Right lobe of liver (tissue), 6 donors: ENCODE measurements at regions not wholly inside any gene's neighbourhood (a gene's known extent, or its start where the extent isn't known, plus 50 kb on each side); places are given as distances from the start of the nearest gene placed in this dataset.

Experiments used
- ATAC-seq, 4 donors: fragments of 200-7000 bp; cut with Tn5 transposase; one replicate each; pipeline ENCODE4 v1.9.1; 2020; ENCODE audit warnings: mild to moderate bottlenecking in 4 of 4, moderate library complexity in 4 of 4
- DNase-seq, 3 donors: peaks; one replicate each; pipeline ENCODE4 v3.0.0-alpha.2; 2020
- H3K27ac ChIP-seq, 3 donors: fragments of 200-600 bp; one replicate each; pipeline ENCODE4 v1.8.0; 2022
- H3K27me3 ChIP-seq, 2 donors: fragments of 200-600 bp; one replicate each; pipeline ENCODE4 v1.8.0; 2022
- H3K36me3 ChIP-seq, 4 donors: fragments of 200-600 bp; sonication (generic) in 1 of 4; one replicate each; pipeline versions ENCODE4 v1.5.1 to v1.8.0; 2017 to 2022; ENCODE audit warnings: control low read depth in 1 of 4
- H3K4me1 ChIP-seq, 4 donors: fragments of 200-600 bp; sonication (generic) in 1 of 4; one replicate each; pipeline versions ENCODE4 v1.5.1 to v1.8.0; 2017 to 2022; ENCODE audit warnings: control low read depth in 1 of 4
- H3K4me3 ChIP-seq, 3 donors: fragments of 200-600 bp; one replicate each; pipeline ENCODE4 v1.8.0; 2022
- H3K9me3 ChIP-seq, 4 donors: fragments of 200-600 bp; sonication (generic) in 1 of 4; one replicate each; pipeline versions ENCODE4 v1.5.1 to v1.8.0; 2017 to 2022; ENCODE audit warnings: control low read depth in 1 of 4
- POLR2A ChIP-seq: fragments of 450-650 bp; IDR thresholded peaks from one replicate; pipeline ENCODE4 v1.6.1; 2017; ENCODE audit warnings: antibody characterized with exemption, mild to moderate bottlenecking
- WGBS: methylation state at CpG from one replicate; pipeline ENCODE4 v1.1.6; 2018; ENCODE audit warnings: low coverage, low lambda C conversion rate; ENCODE audit not compliant: insufficient coverage; ENCODE audit errors: missing lambda C conversion rate; 5-methylcytosine and 5-hydroxymethylcytosine counted together
- intact Hi-C, 2 donors: fragments of 100-400 bp; cut with DNase I; formaldehyde crosslinking; loops; one replicate each; pipeline versions ENCODE4 v1.11.2 to v1.14.1; 2022
- TF ChIP-seq, protein P1 (sequence below), 4 donors: fragments of 200-600 bp in 3 of 4; fragments of 450-650 bp in 1 of 4; IDR thresholded peaks; one replicate each; pipeline versions ENCODE4 v1.5.1 to v1.8.0; 2016 to 2022; ENCODE audit warnings: antibody characterized with exemption in 4 of 4, mild to moderate bottlenecking in 2 of 4
- donor health status: DM: no; HTN: yes; CAD: no.
- donor health status: DM: no; HTN: no; CAD: no.
- donor health status: DM: no; HTN: no; CAD: no.
- donor health status: DM: no; HTN: yes; CAD: no.
- donor health status: DM: no; HTN: yes; CAD: no.

DNA sequence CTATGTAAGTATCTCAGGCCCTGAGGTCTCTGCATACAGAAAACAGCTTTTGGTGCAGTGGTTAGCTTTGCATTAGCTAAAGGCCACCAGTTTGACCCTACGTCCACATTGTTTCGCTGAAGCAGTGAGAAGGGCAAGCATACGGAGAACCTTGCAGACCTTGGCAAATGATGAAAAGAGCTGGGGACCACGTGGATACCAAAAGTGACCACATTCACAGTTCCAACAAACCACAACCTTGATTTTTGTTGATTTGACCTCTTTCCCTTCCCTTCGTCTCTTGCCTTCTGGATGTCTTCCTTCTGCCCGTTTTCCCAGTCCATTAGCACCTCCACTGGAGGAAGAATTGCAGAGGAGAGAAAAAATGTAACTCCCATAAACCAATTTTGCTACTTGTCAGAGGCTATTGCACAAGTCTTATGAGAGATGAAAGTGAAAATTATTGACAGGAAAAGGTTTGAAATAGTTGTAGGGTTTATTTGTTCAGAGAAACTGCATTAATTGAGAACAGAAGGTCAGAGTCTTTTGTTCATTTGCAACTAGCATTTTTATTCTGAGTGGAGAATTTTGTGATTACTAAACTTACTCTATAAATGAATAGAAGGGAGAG, 293.9 kb upstream of the HTR2A start:
- DNase-seq, result no peak
- no peak overlapping the region for H3K4me3 ChIP-seq

DNA sequence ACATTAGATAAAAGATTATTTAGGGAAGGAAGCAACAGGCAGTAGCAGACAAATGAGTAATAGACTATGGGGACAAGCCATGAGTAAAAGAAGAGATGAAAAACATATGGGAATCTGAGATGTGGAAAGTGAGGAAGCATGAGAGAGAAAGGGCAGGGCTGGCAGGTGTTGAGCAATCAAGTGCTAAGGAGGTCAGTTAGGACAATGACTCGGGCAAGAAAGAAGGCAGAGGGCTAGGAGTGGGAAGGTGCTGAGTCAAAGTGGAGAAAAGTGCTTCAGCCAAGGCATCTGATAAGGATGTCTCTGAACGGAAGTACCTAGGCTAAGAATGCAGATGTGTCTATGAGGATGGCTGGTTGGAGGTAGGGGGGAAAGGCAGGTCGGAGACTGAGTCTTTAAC, 291.9 kb upstream of the HTR2A start:
- Histone ChIP-seq H3K27me3 (no peaks in the 10 kb centered on the region), H3K36me3 (no peaks in the 10 kb centered on the region), H3K4me3 (no peak overlapping the region), H3K9me3 (no peaks in the 10 kb centered on the region), H3K4me1 (no peaks in the 10 kb centered on the region), H3K27ac (no peak overlapping the region)
- DNase-seq (no peak), ATAC-seq (no peak)
- WGBS, result 54% methylated on average over 3 of the region's 3 CpGs
- intact Hi-C loops, result no loop called here
- no peak for TF ChIP-seq POLR2A
- TF ChIP-seq, protein P1, sequence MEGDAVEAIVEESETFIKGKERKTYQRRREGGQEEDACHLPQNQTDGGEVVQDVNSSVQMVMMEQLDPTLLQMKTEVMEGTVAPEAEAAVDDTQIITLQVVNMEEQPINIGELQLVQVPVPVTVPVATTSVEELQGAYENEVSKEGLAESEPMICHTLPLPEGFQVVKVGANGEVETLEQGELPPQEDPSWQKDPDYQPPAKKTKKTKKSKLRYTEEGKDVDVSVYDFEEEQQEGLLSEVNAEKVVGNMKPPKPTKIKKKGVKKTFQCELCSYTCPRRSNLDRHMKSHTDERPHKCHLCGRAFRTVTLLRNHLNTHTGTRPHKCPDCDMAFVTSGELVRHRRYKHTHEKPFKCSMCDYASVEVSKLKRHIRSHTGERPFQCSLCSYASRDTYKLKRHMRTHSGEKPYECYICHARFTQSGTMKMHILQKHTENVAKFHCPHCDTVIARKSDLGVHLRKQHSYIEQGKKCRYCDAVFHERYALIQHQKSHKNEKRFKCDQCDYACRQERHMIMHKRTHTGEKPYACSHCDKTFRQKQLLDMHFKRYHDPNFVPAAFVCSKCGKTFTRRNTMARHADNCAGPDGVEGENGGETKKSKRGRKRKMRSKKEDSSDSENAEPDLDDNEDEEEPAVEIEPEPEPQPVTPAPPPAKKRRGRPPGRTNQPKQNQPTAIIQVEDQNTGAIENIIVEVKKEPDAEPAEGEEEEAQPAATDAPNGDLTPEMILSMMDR (IDR thresholded peaks at IDR 0.05), result no peak

More for the DNA sequence above, 293.9 kb upstream of the HTR2A start:
- H3K36me3 ChIP-seq, result no peaks in the 10 kb centered on the region
- no peak for ATAC-seq
- WGBS, result 55% methylated on average over 6 of the region's 6 CpGs
- no peaks in the 10 kb centered on the region for H3K9me3 ChIP-seq
- no peaks in the 10 kb centered on the region for H3K4me1 ChIP-seq
- no peak for TF ChIP-seq POLR2A
- TF ChIP-seq, protein P1 (IDR thresholded peaks at IDR 0.05), result no peak
- H3K27ac ChIP-seq, result no peak overlapping the region
- intact Hi-C loops, result no loop called here
- H3K27me3 ChIP-seq, result no peaks in the 10 kb centered on the region

DNA sequence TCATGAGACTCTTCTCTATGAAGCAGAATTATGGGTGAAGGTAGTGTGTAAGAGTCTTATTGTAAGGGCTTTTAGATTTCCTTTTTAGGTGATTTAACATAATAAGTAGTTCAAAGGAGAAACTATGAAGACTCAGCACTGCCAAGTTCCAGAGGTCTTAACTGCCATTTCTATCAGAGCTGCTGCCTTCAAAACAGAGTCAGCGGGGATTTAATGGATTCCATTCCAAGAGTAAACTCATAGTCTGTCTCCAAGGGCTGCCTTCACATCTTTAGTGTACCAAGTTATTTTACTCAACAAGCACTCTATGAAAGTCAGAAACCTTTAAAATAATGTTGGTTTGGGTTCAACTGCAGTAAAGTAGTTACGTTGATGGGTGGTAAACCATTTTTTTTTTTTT, 289.6 kb upstream of the HTR2A start:
- intact Hi-C loops, result no loop called here
- DNase-seq (no peak), ATAC-seq (no peak)
- Histone ChIP-seq H3K27me3 (no peaks in the 10 kb centered on the region), H3K36me3 (no peaks in the 10 kb centered on the region), H3K4me3 (no peak overlapping the region), H3K27ac (no peak overlapping the region), H3K4me1 (no peaks in the 10 kb centered on the region), H3K9me3 (no peaks in the 10 kb centered on the region)
- TF ChIP-seq, protein P1 (IDR thresholded peaks at IDR 0.05), result no peak
- no peak for TF ChIP-seq POLR2A
- 51% methylated on average over 2 of the region's 2 CpGs for WGBS

DNA sequence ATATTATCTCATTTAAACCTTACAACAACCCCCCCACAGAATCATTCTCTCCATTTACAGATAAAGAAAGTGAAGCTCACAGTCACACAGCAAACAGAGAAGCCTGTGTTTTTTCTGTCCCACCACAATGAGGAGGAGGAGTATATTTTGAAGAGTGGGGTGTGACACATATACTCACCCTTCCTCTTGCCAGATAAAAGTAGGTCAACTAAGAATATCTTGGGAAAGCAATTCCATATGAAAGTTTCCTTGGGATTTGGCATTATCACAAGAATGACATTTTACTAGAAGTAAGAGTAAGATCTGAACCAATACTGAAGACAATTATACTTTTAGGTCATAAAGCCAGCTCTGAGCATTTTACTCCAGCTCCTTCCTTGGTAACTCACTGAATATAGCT, 287.5 kb upstream of the HTR2A start:
- TF ChIP-seq, protein P1 (IDR thresholded peaks at IDR 0.05), result no peak
- TF ChIP-seq POLR2A, result no peak
- no peak for ATAC-seq

DNA sequence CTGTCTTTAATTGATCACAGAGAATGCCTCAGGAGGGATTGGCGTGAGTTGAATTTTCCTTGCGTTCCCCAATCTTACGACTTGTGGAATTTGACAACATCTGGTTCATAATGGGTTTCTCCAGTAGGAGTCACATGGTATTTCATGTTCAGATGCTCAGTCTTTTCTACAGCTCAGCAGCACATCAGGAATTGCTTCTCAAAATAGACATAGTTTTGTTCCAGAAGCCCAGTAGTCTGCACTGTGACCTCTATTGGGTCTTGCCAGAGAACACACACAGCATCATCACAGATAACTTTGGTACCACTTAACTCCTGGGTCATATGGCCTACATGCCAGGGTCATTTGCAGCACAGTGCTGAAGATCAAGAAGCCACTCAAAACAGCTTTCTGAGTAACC, 282.5 kb upstream of the HTR2A start:
- Histone ChIP-seq H3K27ac (no peak overlapping the region), H3K36me3 (no peaks in the 10 kb centered on the region), H3K4me3 (no peak overlapping the region), H3K4me1 (no peaks in the 10 kb centered on the region), H3K27me3 (no peaks in the 10 kb centered on the region), H3K9me3 (no peaks in the 10 kb centered on the region)
- no peak for ATAC-seq
- no peak for TF ChIP-seq POLR2A
- TF ChIP-seq, protein P1 (IDR thresholded peaks at IDR 0.05), result no peak
- DNase-seq, result no peak
- intact Hi-C loops, result no loop called here
- WGBS, result 93% methylated on average over 3 of the region's 3 CpGs

More for the DNA sequence above, 287.5 kb upstream of the HTR2A start:
- Histone ChIP-seq H3K9me3 (no peaks in the 10 kb centered on the region), H3K27me3 (no peaks in the 10 kb centered on the region), H3K27ac (no peak overlapping the region), H3K4me3 (no peak overlapping the region), H3K4me1 (no peaks in the 10 kb centered on the region), H3K36me3 (no peaks in the 10 kb centered on the region)
- intact Hi-C loops, result no loop called here
- DNase-seq, result no peak
